Superior temporal gyrus (tissue), 1 donor: ENCODE measurements at regions not wholly inside any gene's neighbourhood (a gene's known extent, or its start where the extent isn't known, plus 50 kb on each side); places are given as distances from the start of the nearest gene placed in this dataset.

Source experiments
- DNase-seq: peaks from one replicate; pipeline ENCODE4 v3.0.0-alpha.2; 2016; ENCODE audit errors: extremely low spot score

- DNase-seq = no peak
Observed at GRCh38 chr3:99500485-99500884, 137.9 kb upstream of the COL8A1 start.

GRCh38 chr3:99499235-99500158 is 138.9 kb upstream of the COL8A1 start:
- peak; percentile 62 for DNase-seq

DNA sequence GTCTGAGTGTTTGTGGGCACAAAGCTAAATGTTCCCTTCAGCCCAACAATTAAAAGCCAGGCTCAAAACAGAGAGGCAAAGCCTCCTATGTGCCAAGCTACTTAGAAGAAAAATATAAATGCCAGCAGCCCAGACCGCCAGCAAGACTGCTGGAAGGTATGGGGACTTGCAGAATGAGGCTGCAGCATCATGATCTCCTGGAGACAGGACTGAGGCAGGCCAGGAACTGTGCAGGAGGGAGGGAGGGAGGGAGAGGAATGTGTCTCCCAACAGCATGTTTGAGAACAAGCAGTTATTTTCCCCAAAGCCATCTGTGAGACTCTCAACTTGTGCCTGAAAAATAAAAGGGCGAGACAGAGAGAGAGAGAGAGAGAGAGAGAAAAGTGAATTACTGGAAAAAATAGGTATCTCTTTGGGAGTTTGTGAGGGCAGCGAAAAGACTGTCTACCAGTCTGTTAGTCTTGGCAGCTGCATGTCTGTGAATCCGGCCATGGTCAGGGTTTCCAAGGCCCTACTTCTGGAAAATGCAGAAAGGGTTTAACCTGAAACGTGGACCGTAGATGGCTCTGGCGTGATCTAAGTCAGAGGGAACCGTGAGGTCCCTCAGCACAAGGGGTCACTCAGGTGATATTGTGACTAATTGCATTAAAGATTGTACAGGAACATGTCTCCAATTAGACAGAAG is 139.7 kb upstream of the COL8A1 start:
- DNase-seq = no peak

GRCh38 chr3:99487894-99488293 is 150.5 kb upstream of the COL8A1 start:
- no peak for DNase-seq

- no peak for DNase-seq
Observed at GRCh38 chr3:99485286-99485685, 153.1 kb upstream of the COL8A1 start.

GRCh38 chr3:99484871-99485270 is 153.5 kb upstream of the COL8A1 start:
- no peak for DNase-seq

- DNase-seq = no peak
Observed at GRCh38 chr3:99483841-99484240, 154.6 kb upstream of the COL8A1 start.

DNA sequence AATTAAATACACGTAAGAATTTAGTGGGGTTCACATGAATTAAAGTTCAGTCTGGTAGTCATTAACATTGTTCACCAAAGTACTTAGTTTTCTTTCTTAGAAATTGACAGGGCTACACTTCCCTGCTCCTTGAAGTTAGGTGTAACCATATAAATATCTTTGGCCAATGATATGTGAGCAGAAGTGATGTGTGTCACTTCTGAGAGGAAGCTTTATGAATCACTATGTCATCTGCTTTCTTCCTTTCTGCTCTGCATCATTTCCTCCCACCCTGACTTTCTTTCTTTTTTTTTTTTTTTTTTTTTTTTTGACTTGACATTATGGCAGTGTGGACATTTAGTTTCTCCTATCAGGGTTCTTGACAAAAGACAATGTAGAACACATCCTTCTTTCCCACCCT is 156.2 kb upstream of the COL8A1 start:
- no peak for DNase-seq

DNA sequence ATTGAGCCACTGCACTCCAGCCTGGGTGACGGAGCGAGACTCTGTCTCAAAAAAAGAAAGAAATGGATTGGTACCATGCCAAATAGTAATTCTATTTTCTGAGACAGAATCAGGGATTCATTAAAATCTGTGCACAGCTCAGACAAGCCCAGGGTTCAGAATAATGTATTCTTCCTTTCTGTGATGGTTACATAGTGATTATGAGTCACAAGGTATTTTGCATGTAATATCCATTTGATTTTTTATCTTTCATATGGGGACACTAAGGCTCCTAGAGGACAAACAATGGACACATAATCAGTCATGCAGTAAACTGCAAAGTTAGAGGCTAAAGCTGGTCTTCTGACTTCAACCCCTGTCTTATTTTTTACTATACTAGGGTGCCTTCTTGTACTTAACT is 156.8 kb upstream of the COL8A1 start:
- no peak for DNase-seq

DNA sequence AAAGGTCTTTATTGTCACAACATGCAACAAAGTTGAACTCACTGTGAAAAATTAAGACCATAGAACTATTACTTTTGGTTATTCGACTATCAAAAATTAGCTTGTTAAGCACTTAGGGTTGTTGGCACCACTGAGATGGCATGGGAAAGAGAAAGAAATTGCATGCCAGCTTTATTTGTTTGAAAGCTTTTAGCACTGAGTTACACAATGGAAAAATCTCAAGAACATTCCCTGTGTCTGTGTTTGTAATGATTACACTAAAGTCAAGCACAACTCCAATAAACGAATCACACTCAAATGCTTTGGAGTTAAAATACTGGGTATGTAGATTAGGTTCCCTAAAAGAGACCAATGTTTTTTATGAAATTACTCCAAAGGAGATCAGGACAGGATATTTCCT is 158.6 kb upstream of the COL8A1 start:
- DNase-seq = no peak

DNA sequence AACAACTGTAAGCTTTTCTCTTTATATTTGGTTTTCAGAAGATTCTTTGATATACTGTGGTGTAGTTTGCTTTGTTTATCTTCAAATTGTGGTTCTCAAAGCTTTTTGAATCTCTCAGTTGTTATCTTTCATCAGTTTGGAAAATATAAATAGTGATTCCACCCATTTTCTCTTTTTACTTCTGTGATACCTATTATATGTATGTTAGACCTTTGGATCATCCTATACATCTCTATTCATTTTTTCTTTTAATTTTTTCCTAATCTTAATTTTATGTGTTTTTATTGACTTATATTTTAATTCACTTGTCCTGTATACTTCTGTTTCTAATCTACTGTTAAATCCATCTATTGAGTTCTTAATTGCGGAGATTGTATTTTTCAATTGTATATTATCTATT is 160.7 kb upstream of the COL8A1 start:
- no peak for DNase-seq

DNA sequence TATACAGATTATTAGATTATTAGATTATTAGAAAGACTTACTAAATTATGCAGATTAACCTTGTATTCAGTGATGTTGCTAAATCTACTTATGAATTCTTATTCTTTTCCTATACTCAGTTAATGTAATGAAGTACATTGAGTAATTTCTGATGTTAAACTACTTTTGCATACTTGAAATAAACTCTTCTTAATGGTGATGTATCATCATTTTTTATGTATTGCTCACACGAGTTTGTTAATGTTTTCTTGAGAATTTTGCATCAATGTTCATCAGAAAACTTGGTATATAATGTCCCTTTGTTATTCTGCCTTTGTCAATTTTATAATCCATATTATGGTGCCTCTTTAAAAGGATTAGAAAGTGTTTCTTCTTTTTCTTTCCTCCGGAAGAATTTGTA is 163.2 kb upstream of the COL8A1 start:
- DNase-seq = no peak

DNA sequence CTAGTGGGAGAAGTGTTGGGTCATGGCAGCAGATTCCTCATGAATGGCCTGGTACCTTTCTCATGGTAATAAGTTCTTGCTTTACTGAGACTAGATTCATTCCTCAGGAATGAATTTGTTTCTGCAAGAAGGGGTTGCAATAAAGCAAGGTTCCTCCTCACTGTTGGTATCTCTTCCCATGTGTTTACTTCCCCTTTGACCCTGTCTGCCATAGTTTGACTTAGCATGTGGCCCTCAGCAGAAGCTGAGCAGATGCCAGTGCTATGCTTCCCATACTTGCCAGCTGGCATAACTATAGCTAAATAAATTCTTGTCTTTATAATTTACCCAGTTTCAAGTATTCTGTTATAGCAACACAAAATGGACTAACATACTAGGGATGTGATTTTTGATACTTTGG is 163.6 kb upstream of the COL8A1 start:
- DNase-seq = no peak

GRCh38 chr3:99473321-99473751 is 165.1 kb upstream of the COL8A1 start:
- no peak for DNase-seq

DNA sequence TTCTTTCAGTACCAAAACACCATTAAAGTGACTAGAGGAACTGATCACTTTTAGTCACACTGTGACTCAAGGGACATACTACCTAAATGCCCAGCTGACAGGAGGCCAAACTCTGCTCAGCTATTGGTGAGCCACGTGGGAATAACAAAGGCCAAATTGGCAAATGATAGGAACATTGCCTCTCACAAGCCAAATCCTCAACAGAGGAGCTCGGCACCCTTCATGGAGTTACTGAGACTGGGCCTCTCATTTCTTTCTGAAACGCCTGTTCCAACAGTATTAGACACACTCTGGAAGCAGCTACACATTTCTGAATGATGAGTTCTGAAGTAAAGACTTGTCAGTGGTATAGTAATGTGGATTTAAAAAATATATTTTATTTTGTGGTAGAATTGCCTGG is 166.0 kb upstream of the COL8A1 start:
- DNase-seq = no peak

GRCh38 chr3:99471353-99472323 is 166.8 kb upstream of the COL8A1 start:
- DNase-seq = no peak

GRCh38 chr3:99470841-99471240 is 167.6 kb upstream of the COL8A1 start:
- no peak for DNase-seq

DNA sequence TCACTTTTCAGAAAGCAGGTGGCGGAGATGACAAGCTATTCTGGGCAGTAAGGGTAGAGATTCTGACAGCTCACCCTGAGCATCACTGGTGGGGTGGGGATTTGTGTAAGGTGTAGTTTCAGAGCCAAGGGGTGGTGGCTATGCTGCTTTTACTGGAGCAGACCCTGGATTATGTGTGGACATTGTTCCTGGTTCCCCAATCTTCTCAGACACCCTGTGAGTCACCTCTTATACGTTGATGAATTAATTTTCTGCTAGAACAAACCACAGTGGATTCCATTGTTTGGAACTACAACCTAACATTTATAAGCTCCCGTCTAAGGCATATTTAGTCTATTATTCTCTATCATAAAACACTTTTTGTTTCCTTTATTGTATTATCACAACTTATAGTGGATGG is 169.5 kb upstream of the COL8A1 start:
- no peak for DNase-seq

- DNase-seq = no peak
Observed at GRCh38 chr3:99467420-99467819, 171.0 kb upstream of the COL8A1 start.

DNA sequence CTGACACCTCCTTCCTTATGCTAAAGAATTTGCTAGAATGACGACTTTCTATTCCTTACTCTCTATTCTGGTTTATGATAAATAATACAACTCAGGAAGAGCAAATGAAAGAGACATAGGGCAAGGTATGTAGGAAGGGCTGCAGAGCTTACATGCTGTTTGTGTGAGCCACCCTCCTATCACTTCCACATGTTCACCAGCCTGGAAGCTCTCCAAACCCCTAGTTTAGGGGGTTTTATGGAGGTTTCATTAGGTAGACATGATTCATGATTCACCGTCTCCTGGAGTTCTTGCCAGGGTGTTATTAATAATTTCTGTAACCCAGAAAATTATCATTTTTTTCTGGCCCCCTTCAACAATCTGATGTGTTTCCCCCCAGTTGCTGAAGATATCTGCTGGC is 172.1 kb upstream of the COL8A1 start:
- no peak for DNase-seq

DNA sequence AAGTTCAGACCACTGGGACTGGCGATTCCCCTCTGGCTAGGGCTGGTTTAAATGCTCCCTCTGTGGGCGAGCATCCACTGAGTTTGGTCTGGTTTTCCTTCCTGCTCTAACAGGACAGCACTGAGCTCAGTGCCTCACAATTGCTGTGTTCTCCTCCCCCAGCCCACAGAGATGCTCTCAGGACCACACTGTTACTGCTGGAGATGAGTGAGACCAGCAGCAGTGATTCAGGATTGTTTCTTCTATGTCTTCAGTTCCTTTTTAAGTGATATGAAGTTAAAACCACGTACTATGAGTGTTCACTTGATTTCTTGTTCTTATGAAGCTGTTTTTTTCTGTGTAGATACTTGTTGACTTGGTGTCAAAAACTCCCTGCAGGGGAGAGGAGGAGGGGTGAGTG is 180.4 kb upstream of the COL8A1 start:
- no peak for DNase-seq

DNA sequence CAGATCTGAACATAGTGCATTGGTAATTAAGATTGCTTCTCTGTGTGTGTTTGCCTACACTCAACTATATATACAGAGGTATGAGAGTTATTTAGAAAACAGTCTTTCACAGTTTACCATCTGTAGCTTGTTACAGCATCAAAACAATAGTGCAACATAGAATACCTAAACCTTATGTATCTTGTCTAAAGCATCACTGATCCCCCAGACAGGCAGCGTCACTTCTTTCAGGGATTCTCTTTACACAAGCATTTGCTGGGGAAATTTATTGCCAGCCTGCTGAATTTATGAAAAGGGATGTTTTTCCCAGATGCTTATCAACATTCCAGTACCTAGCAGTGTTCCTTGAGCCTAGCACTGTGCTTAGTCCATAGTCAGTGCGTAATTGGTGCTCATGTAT is 195.8 kb upstream of the COL8A1 start:
- no peak for DNase-seq
